Osteocyte (in vitro differentiated cells): ENCODE measurements at regions not wholly inside any gene's neighbourhood (a gene's known extent, or its start where the extent isn't known, plus 50 kb on each side); places are given as distances from the start of the nearest gene placed in this dataset.
"Not testable (repeated sequence)": the region's sequence is repeated elsewhere in the genome, so short reads cannot be mapped to it uniquely, and the experiment has no call there.

Experiments used
- DNase-seq: peaks from one replicate; pipeline ENCODE4 v3.0.0; 2021; ENCODE audit warnings: mixed read lengths; ENCODE audit not compliant: unreplicated experiment; ENCODE audit errors: extremely low spot score
- H3K27ac Mint-ChIP-seq: one replicate; pipeline ENCODE4 v1.8.0; 2021; ENCODE audit warnings: mild to moderate bottlenecking, mixed read lengths; ENCODE audit not compliant: unreplicated experiment
- H3K27me3 Mint-ChIP-seq: one replicate; pipeline ENCODE4 v1.8.0; 2021; ENCODE audit warnings: mixed read lengths; ENCODE audit not compliant: unreplicated experiment
- H3K36me3 Mint-ChIP-seq: one replicate; pipeline ENCODE4 v1.8.0; 2021; ENCODE audit warnings: mixed read lengths; ENCODE audit not compliant: unreplicated experiment
- H3K4me1 Mint-ChIP-seq: one replicate; pipeline ENCODE4 v1.8.0; 2021; ENCODE audit warnings: mixed read lengths; ENCODE audit not compliant: unreplicated experiment
- H3K4me3 Mint-ChIP-seq: one replicate; pipeline ENCODE4 v1.8.0; 2021; ENCODE audit warnings: mild to moderate bottlenecking, moderate library complexity, mixed read lengths; ENCODE audit not compliant: unreplicated experiment
- H3K9me3 Mint-ChIP-seq: one replicate; pipeline ENCODE4 v1.8.0; 2021; ENCODE audit warnings: mixed read lengths; ENCODE audit not compliant: unreplicated experiment
- CTCF ChIP-seq: fragments of 200-600 bp; sonication (generic); IDR thresholded peaks from 2 replicates; pipeline ENCODE4 v1.5.0; 2021; ENCODE audit warnings: antibody characterized with exemption, mild to moderate bottlenecking, moderate library complexity

DNA sequence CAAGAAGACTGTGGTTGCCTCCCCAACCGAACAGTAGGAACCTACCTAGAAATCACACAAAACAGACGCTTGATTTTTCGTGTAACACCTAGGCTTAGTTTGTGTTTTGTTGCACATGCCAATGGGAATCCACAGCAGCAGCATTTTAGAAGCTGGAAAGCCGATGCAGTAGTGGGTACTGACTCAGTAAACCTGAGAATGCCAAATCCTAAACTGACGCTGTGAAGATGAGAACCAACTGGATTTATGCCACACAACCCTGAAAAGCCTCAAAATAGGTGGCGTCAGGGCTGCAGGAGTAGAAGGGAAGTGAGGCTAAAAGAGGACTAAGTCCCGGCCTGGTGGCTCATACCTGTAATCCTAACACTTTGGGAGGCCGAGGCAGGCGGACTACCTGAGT is 162.5 kb downstream of the REEP3 start:
- no peak for DNase-seq
- peaks cover 20% of the 10 kb centered on the region for H3K27me3 Mint-ChIP-seq
- TF ChIP-seq CTCF: no peak
- H3K9me3 Mint-ChIP-seq: no peaks in the 10 kb centered on the region
- peak overlapping the region; percentile 23 for H3K27ac Mint-ChIP-seq
- no peaks in the 10 kb centered on the region for H3K36me3 Mint-ChIP-seq
- H3K4me3 Mint-ChIP-seq: no peak overlapping the region
- H3K4me1 Mint-ChIP-seq: peaks cover 23% of the 10 kb centered on the region

- H3K27ac Mint-ChIP-seq: no peak overlapping the region
- TF ChIP-seq CTCF: no peak
- no peaks in the 10 kb centered on the region for H3K9me3 Mint-ChIP-seq
- no peaks in the 10 kb centered on the region for H3K36me3 Mint-ChIP-seq
- no peak overlapping the region for H3K4me3 Mint-ChIP-seq
- H3K4me1 Mint-ChIP-seq: peaks cover 21% of the 10 kb centered on the region
- H3K27me3 Mint-ChIP-seq: peaks cover 20% of the 10 kb centered on the region
- DNase-seq: no peak
Observed at GRCh38 chr10:63684257-63684936, 163.2 kb downstream of the REEP3 start.

GRCh38 chr10:63689768-63690167 is 168.6 kb downstream of the REEP3 start:
- H3K27ac Mint-ChIP-seq: no peak overlapping the region
- peaks cover 4% of the 10 kb centered on the region for H3K4me1 Mint-ChIP-seq
- peaks cover 6% of the 10 kb centered on the region for H3K36me3 Mint-ChIP-seq
- peaks cover 17% of the 10 kb centered on the region for H3K27me3 Mint-ChIP-seq
- DNase-seq: no peak
- peaks cover 5% of the 10 kb centered on the region for H3K9me3 Mint-ChIP-seq
- no peak overlapping the region for H3K4me3 Mint-ChIP-seq
- TF ChIP-seq CTCF: no peak

- H3K27ac Mint-ChIP-seq: no peak overlapping the region
- no peak overlapping the region for H3K4me3 Mint-ChIP-seq
- peaks cover 5% of the 10 kb centered on the region for H3K4me1 Mint-ChIP-seq
- peaks cover 5% of the 10 kb centered on the region for H3K9me3 Mint-ChIP-seq
- peaks cover under 1% of the 10 kb centered on the region for H3K27me3 Mint-ChIP-seq
- peaks cover 6% of the 10 kb centered on the region for H3K36me3 Mint-ChIP-seq
- no peak for DNase-seq
- TF ChIP-seq CTCF: no peak
Observed at GRCh38 chr10:63692220-63692896, 171.2 kb downstream of the REEP3 start.

DNA sequence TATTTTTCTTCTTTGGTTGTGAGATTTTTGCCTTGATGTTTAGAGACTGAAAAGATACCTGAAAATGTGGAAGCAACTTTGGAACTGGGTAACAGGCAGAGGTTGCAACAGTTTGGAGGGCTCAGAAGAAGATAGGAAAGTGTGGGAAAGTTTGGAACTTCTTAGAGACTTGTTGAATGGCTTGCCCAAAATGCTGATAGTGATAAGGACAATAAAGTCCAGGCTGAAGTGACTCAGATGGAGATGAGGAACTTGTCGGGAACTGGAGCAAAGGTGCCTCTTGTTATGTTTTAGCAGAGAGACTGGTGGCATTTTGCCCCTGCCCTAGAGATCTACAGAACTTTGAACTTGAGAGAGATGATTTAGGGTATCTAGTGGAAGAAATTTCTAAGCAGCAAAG is 171.8 kb downstream of the REEP3 start:
- not testable (repeated sequence) for H3K36me3 Mint-ChIP-seq, H3K4me1 Mint-ChIP-seq, H3K9me3 Mint-ChIP-seq, H3K4me3 Mint-ChIP-seq, H3K27me3 Mint-ChIP-seq, DNase-seq, H3K27ac Mint-ChIP-seq
